ENCODE measurements at regions not wholly inside any gene's neighbourhood (a gene's known extent, or its start where the extent isn't known, plus 50 kb on each side); places are given as distances from the start of the nearest gene placed in this dataset.

DNA sequence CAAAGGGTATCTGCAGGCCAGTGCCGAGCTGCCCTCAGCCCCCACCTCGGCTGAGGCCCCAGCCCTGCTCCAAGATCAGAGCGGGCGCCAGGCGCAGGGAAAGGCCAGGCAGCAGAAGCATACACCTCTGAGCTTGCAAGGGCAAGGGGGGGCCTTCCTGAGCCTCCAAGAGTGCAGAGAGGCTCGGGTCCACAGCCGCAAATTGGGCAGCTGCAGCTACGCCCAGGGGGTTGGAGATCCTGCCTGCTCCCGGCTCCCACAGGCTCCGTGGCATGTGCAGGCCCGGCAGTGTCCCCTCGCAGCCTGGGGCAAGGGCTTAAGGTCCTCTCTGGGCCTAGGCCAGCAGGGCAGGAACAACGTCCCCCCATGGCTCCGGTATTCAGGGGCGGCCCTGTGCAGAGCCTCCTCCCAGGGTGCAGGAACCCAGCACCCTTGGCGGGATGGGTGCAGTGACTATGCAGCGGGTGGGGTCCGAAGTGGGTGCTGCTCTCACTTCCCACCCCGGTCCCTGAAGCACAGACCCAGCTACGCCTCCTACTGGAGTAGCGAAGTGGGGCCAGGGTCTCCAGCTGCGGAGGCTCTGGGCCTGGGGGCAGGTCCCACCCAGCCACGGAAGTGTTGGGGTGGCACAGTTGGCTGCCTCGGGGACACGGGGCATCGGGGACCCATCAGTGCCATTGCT, 120.2 kb upstream of the TMEFF2 start:
- no peaks in the 10 kb centered on the region for H3K79me2 ChIP-seq (ENCODE audit: insufficient read depth, low read length)
- H3K4me2 ChIP-seq (ENCODE audit: insufficient read depth, low read length): no peak overlapping the region

DNA sequence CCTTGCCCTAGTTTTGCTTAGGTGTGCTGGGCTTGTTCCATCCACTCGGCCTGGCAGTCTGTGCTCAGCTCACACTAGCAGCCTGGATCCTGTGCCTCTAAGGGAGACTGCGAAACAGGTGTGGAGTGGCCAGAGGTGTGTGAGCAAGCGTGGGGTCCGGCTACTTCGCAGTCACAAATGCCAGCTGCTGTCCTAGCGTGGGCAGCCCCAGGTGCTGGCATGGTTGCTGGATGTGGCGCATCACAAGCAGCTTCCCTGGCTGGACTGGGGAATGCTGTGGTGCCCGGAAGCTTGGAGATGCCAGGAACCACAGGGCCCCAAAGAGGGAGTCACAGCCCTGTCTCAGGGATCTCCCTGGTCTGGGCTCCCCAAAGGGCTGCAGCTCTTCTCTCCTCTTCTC, 119.0 kb upstream of the TMEFF2 start:
- H3K9me3 ChIP-seq (ENCODE audit: low read depth, low read length): no peaks in the 10 kb centered on the region
- DNase-seq (ENCODE audit: insufficient read length, low spot score, missing footprints): no peak
- no peaks in the 10 kb centered on the region for H3K4me1 ChIP-seq (ENCODE audit: insufficient read depth, low read length)
- no peaks in the 10 kb centered on the region for H3K27me3 ChIP-seq (ENCODE audit: insufficient read depth, low read length)
- H2AFZ ChIP-seq (ENCODE audit: low read length): no peak overlapping the region
- TF ChIP-seq, protein P1, sequence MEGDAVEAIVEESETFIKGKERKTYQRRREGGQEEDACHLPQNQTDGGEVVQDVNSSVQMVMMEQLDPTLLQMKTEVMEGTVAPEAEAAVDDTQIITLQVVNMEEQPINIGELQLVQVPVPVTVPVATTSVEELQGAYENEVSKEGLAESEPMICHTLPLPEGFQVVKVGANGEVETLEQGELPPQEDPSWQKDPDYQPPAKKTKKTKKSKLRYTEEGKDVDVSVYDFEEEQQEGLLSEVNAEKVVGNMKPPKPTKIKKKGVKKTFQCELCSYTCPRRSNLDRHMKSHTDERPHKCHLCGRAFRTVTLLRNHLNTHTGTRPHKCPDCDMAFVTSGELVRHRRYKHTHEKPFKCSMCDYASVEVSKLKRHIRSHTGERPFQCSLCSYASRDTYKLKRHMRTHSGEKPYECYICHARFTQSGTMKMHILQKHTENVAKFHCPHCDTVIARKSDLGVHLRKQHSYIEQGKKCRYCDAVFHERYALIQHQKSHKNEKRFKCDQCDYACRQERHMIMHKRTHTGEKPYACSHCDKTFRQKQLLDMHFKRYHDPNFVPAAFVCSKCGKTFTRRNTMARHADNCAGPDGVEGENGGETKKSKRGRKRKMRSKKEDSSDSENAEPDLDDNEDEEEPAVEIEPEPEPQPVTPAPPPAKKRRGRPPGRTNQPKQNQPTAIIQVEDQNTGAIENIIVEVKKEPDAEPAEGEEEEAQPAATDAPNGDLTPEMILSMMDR (IDR thresholded peaks at IDR 0.05; ENCODE audit: extremely low read depth, low read depth, low read length): no peak
- H3K4me3 ChIP-seq (ENCODE audit: insufficient read depth, low read length): no peak overlapping the region
- no peaks in the 10 kb centered on the region for H4K20me1 ChIP-seq (ENCODE audit: insufficient read depth, low read length)
- no peak overlapping the region for H3K27ac ChIP-seq (ENCODE audit: low read depth, low read length)
- H3K79me2 ChIP-seq (ENCODE audit: insufficient read depth, low read length): no peaks in the 10 kb centered on the region
- H3K4me2 ChIP-seq (ENCODE audit: insufficient read depth, low read length): no peak overlapping the region
- H3K36me3 ChIP-seq (ENCODE audit: insufficient read depth, low read length): no peaks in the 10 kb centered on the region

More for the DNA sequence above, 120.2 kb upstream of the TMEFF2 start:
- Histone ChIP-seq H4K20me1 (ENCODE audit: insufficient read depth, low read length) (no peaks in the 10 kb centered on the region), H3K9me3 (ENCODE audit: low read depth, low read length) (no peaks in the 10 kb centered on the region), H3K4me3 (ENCODE audit: insufficient read depth, low read length) (no peak overlapping the region), H3K27me3 (ENCODE audit: insufficient read depth, low read length) (no peaks in the 10 kb centered on the region), H3K27ac (ENCODE audit: low read depth, low read length) (no peak overlapping the region), H3K36me3 (ENCODE audit: insufficient read depth, low read length) (no peaks in the 10 kb centered on the region), H2AFZ (ENCODE audit: low read length) (no peak overlapping the region), H3K4me1 (ENCODE audit: insufficient read depth, low read length) (no peaks in the 10 kb centered on the region)
- peak; percentile 8 for DNase-seq (ENCODE audit: insufficient read length, low spot score, missing footprints)
- TF ChIP-seq, protein P1 (IDR thresholded peaks at IDR 0.05; ENCODE audit: extremely low read depth, low read depth, low read length): no peak

DNA sequence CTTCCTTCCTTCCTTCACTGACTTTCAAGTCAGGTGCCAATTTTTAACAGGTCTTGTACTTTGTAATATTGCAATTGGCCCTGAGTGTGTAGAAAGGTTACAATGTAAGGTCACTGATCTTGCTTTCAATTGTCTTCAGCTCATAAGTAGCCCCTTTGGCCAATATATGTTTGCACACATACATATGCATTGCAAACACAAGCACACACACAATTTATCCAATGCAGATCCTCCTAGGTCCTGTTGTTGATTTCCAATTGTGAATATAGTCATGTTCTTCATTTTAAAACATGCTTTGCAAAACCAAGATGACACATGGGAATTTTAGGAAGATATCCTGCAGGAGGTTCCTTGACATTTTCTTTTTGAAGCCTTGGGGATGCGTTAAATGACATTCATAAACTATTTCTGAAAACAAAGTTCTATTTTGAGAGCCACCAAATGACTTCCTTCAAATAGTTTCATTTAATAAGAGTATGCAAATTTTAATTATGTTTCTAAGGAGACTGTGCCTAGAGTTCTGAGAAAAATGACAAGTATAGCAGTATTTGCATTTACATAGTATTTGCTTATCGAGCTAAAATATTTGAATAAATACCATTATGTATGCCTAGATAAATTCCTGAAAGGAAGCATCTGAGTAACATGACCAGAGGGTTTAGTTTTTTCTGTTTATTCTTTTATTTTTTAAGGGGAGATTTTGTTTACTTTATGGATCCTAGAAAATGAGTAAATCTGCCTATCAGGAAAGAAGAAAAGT, 117.1 kb upstream of the TMEFF2 start:
- TF ChIP-seq, protein P1 (IDR thresholded peaks at IDR 0.05; ENCODE audit: extremely low read depth, low read depth, low read length): no peak
- no peak overlapping the region for H3K4me2 ChIP-seq (ENCODE audit: insufficient read depth, low read length)
- DNase-seq (ENCODE audit: insufficient read length, low spot score, missing footprints): no peak
- no peaks in the 10 kb centered on the region for H3K4me1 ChIP-seq (ENCODE audit: insufficient read depth, low read length)
- no peaks in the 10 kb centered on the region for H3K9me3 ChIP-seq (ENCODE audit: low read depth, low read length)
- no peaks in the 10 kb centered on the region for H4K20me1 ChIP-seq (ENCODE audit: insufficient read depth, low read length)
- no peak overlapping the region for H3K4me3 ChIP-seq (ENCODE audit: insufficient read depth, low read length)
- no peaks in the 10 kb centered on the region for H3K79me2 ChIP-seq (ENCODE audit: insufficient read depth, low read length)
- H3K27me3 ChIP-seq (ENCODE audit: insufficient read depth, low read length): no peaks in the 10 kb centered on the region
- H2AFZ ChIP-seq (ENCODE audit: low read length): no peak overlapping the region
- no peak overlapping the region for H3K27ac ChIP-seq (ENCODE audit: low read depth, low read length)
- no peaks in the 10 kb centered on the region for H3K36me3 ChIP-seq (ENCODE audit: insufficient read depth, low read length)

DNA sequence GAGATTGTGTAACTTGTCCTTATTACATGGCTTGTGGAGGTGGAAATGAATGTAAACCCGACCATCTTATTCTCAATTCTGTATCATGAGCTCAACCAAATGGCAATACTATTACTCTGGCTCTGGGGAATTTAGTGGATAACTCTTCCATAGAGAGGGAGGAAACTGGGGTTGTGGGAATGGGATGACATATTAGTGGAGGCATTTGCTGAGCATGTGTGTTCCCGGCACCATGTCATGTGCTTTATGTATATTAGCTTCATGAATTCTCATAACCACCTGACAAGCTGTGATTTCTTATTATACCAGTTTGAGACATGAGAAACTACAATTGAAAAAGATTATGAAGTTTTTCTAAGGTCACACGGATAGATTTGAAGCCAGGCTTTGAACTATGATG, 112.8 kb upstream of the TMEFF2 start:
- Histone ChIP-seq H3K4me2 (ENCODE audit: insufficient read depth, low read length) (no peak overlapping the region), H3K79me2 (ENCODE audit: insufficient read depth, low read length) (no peaks in the 10 kb centered on the region), H3K27me3 (ENCODE audit: insufficient read depth, low read length) (no peaks in the 10 kb centered on the region), H4K20me1 (ENCODE audit: insufficient read depth, low read length) (no peaks in the 10 kb centered on the region), H3K27ac (ENCODE audit: low read depth, low read length) (no peak overlapping the region), H3K4me1 (ENCODE audit: insufficient read depth, low read length) (no peaks in the 10 kb centered on the region), H2AFZ (ENCODE audit: low read length) (no peak overlapping the region), H3K9me3 (ENCODE audit: low read depth, low read length) (no peaks in the 10 kb centered on the region), H3K36me3 (ENCODE audit: insufficient read depth, low read length) (no peaks in the 10 kb centered on the region), H3K4me3 (ENCODE audit: insufficient read depth, low read length) (no peak overlapping the region)
- peak; percentile 25 for DNase-seq (ENCODE audit: insufficient read length, low spot score, missing footprints)
- TF ChIP-seq, protein P1 (IDR thresholded peaks at IDR 0.05; ENCODE audit: extremely low read depth, low read depth, low read length): no peak

Measured in osteoblast (primary cell).